PFSK-1 (cell line): ENCODE measurements at regions not wholly inside any gene's neighbourhood (a gene's known extent, or its start where the extent isn't known, plus 50 kb on each side); places are given as distances from the start of the nearest gene placed in this dataset.

Experiments
- POLR2AphosphoS5 ChIP-seq: IDR thresholded peaks from 2 replicates; pipeline ENCODE4 v1.6.1; 2012; ENCODE audit warnings: low read depth, mild to moderate bottlenecking, control low read depth, low read length, moderate library complexity
- REST ChIP-seq, 2 experiments: IDR thresholded peaks; 2 replicates each; pipeline versions ENCODE4 v1.6.1 to v1.8.0; 2011 to 2012; ENCODE audit warnings: low read depth in 2 of 2, low read length in 2 of 2, control low read depth in 1 of 2, inconsistent platforms in 1 of 2, mild to moderate bottlenecking in 1 of 2, moderate library complexity in 1 of 2; ENCODE audit not compliant: insufficient read depth in 1 of 2

GRCh38 chr9:108645520-108645919 lies 210.3 kb downstream of the ACTL7B start:
- TF ChIP-seq POLR2AphosphoS5 (no peak), REST (IDR thresholded peaks at IDR 0.05; ENCODE audit: insufficient read depth in 1 of 2, low read depth in 2 of 2, low read length in 2 of 2) (no peak)
